ENCODE measurements at regions not wholly inside any gene's neighbourhood (a gene's known extent, or its start where the extent isn't known, plus 50 kb on each side); places are given as distances from the start of the nearest gene placed in this dataset.

GRCh38 chr7:19919261-19920095 lies 146.1 kb upstream of the TMEM196 start:
- TF ChIP-seq CTCF (conservative IDR thresholded peaks at IDR 0.05; ENCODE audit: low read length), result no peak
- TF ChIP-seq EZH2phosphoT487 (IDR thresholded peaks at IDR 0.05; ENCODE audit: borderline replicate concordance), result no peak

All from Loucy (cell line).